ENCODE measurements at regions not wholly inside any gene's neighbourhood (a gene's known extent, or its start where the extent isn't known, plus 50 kb on each side); places are given as distances from the start of the nearest gene placed in this dataset.
"Not testable (repeated sequence)": the region's sequence is repeated elsewhere in the genome, so short reads cannot be mapped to it uniquely, and the experiment has no call there.

DNA sequence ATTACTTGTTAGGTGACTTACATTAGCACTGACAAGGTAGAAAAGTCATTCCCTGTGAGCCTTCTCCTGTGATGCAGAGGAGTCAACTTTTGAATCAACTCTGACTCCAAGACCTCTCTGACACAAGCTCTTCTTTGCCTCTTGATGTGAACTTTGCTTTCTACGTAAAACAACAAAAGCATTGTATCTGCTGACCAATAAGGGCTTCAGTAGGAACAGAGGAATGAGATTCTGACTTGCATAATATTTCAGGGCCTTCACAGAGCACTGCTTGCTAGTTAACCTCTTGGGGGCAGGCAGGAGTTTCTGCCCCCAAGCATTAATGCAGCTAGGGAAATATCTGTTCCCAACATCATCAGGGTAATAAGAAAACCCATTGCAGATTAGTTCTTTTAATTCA is 791.5 kb downstream of the BCL11A start:
- DNase-seq, result no peak

DNA sequence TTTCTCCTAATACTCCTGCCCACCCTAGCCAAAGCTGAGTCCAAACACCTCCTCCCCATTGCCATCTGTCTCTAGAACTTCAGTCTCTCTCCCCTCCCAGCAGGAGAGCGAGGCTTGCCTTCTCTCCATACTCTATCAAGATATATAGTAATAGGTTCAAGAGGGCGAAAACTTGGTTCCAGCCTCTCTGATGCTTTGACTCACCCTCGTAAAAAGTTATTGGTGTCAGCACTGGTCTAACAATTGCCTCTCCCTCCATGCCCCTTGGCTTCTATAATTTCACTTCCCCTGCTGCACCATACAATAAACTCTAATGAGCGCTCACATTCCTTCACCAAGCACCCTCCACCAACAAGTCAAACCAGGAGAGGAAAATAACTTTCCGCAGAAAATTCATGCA is 797.3 kb downstream of the BCL11A start:
- no peak for DNase-seq

DNA sequence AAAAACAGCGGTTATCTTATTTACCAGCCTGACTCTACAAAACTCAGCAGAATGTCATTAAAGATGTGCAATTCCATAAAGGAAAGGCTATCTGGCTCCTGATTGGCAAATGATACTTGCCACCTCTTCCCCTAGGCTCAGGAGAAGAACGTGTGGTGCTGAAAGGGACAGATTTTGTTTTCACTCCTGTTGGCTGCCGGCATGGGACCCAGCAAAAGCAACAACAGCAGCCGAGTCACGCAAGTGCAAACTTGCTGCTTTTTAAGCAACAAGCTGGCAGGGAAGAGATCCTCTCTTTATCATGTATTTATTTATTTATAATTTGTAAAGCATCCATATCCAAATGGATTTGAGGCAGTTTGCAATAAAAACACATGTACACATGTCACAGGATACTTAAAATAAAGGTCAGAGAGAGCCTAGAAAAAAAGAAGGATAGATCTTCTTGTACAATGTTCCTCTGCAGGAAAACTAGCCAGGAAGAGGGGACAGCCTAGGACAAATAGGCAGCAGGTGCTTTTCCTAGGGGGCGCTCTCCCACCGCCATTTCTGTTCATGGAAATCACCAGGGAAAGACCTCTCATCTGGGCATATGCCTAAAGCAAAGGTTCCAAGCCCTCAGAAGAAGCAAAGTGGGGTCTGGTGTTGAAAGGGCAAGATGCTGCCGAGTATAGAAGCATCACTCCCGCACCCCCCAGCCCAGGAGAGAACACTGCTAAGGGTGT is 799.3 kb downstream of the BCL11A start:
- DNase-seq, result no peak

DNA sequence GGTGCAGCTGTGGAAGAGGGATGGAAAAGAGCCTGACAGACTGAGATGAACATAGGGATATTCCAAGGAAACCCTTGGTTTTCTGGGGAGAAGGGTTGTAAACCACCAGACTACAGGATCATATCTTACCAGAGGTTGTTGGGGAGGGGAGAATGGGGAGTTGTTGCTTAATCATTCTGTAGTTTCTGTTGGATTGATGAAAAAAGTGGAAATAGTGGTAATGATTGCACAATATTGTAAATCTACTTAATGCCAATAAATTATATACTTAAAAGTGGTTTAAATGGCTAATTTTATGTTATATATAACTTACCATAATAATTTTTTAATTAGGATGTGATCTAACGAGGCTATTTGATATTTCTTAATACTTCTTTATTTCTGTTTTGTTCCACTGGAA is 800.9 kb downstream of the BCL11A start:
- no peak for DNase-seq

DNA sequence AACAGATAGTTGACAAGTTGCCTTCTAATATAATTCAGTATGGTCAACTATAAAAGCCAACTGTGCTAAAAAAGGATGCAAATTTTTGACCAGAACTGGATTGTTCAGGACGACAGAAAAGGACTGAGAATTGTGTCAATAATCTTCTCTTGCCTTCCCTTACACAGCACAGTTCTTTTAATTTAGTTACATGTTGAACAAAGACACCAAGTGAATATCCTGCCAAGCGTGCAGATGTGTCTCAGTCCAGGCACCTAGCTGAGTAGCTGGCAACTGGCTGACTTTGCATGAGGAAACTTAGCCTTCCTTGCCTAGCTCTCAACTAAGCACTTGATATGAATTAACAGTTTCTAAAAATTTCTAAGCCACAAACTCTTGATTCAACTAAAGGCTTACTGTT is 801.4 kb downstream of the BCL11A start:
- no peak for DNase-seq

DNA sequence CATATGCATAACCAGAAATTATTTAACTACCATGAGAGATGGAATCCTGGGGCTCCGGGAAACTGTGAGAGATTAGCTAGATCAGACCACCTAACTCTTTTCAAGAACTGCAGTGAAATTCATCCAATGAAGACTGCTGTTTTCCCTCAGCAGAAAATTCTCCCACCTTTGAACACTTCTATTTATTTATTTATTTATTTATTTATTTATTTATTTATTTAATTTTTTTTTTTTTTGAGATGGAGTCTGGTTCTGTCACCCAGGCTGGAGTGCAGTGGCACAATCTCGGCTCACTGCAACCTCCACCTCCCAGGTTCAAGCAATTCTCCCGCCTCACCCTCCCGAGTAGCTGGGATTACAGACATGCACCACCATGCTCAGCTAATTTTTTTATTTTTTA is 802.2 kb downstream of the BCL11A start:
- not testable (repeated sequence) for DNase-seq

DNA sequence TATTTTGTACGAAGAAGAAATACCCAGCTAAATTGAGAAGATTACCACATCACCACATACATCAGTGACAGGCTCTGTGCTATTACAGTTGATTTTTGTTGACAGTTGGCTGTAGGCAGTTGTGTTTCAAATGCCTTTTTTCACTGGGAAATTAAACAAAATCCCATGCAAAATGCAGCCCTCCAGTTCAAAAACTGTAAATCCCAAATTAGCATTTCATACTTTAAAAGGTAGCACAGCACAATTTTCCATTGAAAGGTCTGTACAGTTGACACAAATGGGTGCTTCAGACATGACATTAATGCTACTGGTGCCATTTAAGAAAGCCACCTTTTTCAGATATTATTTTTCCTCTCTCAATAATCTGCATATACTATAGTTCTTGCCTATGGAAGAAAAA is 807.2 kb downstream of the BCL11A start:
- no peak for DNase-seq

DNA sequence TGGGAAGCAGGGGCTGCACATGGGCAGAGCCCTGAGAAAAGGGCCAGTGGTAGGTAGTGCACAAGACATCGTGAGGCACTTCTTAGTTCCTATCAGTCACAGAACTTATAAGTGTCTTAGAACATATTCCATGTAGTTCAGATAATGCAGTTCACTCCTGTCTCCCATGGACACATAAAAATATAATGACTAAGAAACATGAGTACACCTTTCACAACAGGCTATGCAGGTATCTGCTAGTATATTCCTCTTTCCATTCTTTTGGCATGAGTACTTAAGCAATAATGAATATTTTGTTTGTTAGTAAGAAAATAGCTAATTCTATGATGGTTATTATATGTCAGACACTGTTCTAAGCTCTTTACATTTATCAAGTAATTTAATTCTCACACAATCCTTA is 808.4 kb downstream of the BCL11A start:
- DNase-seq, result no peak

DNA sequence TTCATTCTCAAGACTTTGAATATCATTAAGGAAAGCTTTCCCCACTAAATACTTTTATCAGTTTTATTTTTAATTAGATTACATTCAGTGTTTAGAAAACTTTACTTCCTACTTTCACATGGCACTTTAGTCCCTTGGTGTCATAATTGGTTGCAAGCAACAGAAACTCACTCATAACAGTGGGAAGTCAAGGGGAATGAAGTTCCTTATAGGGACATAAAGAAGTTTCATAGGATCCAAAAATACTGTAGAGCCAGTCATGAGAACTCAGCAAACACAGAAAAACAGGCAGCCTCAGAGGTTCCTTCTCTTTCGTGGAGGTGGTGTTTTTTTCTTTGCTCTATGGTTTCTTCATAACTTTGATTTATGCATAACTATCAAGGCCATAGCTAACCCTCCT is 809.0 kb downstream of the BCL11A start:
- DNase-seq, result no peak

DNA sequence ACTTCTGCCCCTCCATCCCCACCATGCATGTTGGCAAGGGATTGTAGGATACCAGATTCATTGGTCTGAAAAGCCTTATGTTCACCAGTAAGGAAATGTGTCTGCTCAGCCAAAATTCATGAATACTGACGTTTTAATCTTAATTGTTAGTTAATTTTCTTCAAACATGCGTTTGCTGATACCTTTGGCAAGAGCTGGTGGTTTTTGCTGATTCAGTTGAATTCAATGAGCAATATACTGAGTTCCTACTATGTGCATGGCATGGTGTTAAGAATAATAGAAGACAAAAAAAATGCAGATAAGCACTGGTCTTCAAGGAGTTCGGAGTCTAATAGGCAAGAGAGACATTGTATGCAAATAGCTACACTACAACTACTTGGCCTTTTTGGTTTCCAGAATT is 811.6 kb downstream of the BCL11A start:
- DNase-seq, result no peak

DNA sequence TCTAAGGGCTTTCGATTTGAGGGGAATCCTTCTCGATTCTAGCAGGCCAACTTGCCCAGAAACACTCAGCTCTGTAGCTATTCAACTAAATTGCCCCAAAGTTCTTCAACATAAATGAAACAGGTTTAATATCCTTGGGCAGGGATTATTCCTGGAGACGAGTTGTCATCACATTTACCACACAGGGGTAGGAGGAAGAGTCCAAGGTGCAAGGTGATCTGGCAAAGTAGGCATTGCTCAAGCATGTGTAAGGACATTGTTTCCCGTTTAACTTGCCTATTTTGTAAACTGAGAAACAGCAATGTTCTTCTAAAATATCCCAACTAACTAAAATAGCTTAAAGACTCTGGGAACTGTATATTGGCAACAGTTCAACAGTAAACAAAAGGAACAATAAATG is 814.3 kb downstream of the BCL11A start:
- no peak for DNase-seq

DNA sequence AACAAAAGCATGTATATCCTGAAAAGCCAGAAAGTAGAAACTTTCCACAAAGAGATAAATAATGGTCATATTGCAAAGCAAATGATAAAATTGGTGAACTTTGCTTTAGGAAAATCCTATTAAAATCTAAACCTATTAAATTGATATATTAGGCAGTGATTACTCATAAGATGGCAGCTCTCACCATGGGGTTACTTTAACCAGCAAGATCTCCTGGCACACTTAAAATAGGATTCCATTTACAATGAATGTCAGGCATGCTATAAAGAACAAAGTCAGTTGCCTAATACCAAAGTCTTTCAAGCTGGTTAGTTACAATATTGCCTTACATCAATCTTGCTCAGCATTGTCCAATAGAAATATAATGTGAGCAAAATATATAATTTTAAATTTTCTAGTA is 816.2 kb downstream of the BCL11A start:
- DNase-seq, result no peak

DNA sequence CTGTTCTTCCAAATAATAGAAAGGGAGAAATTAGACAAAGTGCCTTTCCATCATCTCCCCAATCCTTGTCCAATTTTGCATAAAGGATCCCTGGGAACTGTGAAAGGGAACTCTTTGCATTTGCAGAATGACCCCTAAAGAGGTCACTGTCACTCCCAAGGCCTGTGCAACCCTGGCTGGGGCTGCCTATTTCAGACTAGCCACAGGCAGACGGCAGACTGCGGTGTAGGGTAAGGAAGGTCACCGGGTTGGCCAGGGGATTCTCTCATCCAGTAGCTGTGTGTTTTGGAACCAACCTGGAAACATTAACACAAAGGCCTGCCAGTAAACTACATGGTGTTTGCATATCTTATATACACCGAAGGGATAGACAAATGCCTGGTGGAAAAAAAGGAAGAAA is 818.7 kb downstream of the BCL11A start:
- DNase-seq, result no peak

DNA sequence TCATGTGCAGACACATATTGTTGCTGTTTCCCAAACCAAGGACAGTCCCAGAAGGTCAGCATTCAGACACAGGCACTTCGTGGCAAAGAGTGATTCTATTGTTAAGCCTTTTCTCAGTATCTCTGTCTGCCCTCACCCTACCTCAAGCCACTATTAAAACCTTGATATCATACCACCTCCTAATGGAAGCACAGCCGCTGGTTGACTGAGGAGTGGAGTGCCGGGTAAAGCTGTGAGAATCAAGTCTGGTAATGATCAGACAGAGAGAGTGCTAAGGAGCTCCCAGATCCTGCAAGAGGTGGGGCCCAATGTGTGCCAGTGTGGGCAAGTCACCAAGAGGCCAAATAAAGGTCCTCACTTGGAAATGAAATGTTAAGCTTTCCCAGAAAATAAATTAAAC is 819.5 kb downstream of the BCL11A start:
- no peak for DNase-seq

DNA sequence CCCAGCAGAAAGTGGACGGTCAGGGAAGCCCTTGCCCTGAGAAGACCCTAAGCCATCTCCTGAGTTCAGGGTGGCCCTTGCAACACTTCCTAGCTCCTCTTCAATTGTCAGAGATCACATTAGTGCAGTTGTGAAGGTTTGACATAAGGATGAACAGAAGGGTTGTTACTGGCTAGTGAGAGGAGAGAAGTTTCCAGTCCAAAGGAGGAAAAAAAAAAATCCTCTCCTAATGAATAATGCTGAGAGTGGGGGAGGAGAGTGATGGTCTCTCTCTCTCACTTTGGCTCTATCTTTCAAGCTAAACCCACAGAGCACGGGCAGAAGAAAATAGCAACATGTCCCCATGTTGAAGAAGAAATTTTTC is 819.9 kb downstream of the BCL11A start:
- DNase-seq, result no peak

DNA sequence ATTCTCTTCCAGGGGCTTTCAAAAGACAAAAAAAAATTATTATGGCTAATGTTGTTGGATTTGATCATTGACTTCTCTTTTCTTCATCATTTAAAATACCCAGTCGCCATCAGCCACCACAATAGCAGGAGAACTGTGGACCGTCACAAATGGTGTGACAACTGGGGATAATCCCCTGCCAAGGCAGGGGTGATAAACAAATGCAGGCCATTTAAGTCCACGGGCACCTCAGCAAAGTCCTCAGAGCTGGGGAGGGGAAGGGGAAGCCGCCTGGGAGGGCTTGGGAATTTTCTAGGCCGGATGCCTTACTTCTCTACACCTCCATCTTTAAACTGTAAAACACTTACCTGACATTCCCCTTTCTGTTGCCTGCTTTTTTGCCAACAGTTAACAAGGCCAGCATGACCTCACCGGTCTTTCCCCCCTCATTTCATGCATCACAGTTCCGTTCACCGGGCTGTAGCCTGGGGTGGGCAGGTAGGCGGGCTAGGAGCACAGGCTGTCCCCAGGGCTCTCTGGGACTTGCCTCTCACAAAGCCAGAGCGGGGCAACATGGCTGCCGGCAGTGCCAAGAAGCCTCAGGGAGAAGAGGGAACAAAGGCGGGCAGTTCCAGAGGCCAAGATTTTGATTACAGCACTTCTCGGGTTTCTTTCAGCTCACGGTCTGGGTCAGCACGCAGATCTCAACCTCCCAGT is 820.4 kb downstream of the BCL11A start:
- DNase-seq, result no peak

DNA sequence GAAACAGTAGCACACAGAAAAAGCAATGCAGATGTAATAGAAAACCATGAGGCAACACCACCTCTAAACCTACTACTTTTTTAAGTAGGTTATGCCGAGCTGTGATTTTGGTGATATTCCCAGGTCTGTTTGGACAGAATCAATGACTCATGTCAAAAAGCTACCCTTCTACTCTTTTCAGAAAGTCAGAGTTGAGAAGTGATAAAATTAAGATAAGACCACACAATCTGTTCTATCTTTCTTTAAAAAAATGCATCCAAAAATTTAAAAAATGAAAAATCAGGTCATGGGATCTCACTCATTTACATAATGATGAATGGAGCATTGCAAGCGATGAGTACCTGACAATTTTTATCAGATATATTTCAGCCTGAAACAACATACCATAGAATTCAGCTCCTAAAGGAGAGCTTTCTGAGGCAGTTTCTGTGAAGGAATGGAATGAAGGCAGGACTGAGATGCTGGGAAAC is 826.3 kb downstream of the BCL11A start:
- no peak for DNase-seq

DNA sequence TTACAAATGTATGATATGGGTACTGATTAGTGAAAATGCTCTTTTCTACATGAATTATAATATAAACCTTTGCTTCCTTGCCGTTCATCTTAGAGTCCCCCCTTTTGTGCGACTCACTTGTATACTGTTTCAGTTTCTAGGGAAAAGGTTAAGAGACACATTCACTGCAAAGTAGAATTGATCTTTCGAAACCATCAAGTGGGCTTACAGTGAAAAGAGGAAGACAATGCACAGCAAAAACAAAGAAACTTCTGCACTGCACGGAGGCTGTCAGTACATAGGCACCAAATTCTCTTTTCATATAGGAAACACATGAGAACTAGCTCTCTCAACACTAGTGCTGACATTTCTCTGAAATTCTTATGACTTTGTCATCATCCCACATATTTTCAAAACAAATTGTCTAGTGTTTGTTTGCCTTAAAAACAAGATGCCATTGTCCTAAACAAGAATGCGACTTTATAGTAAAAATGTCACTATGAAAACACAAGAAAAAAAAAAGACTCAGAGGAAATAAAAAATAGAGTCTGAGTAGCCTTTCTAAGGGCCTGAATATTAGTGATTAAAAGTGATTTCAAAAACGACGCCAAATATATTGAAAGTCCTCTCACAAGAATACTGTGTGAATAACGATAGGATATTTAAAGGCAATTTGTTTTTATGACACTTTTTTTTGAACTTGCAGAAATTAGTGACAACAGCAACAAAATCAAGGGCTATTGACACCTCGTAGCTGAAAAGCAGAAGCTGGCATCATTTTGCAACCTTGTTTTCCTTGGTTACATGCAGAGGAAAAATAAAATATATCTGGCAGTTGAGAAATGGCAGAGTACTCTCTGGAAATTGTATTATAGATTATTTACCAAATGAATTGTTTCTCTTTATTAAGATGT is 827.0 kb downstream of the BCL11A start:
- DNase-seq, result no peak

DNA sequence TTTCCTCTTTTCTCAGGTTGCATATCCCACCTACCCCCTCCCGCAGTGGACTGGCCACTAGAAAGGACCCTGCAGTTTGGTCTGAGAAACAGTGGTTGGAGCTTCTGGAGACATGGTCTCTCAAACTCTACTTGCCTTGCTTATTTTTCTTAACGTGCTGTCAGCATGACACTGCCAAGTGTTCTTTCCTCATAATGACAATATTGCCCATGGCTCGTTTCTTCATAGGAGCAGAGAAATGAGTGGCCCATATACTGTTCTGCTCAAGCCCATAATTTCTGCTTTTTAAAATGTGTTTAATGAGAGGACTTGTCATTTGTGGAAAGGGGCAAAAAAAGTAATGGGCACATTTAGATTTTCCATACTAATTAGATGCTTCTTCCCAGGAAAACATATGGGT is 828.7 kb downstream of the BCL11A start:
- no peak for DNase-seq

DNA sequence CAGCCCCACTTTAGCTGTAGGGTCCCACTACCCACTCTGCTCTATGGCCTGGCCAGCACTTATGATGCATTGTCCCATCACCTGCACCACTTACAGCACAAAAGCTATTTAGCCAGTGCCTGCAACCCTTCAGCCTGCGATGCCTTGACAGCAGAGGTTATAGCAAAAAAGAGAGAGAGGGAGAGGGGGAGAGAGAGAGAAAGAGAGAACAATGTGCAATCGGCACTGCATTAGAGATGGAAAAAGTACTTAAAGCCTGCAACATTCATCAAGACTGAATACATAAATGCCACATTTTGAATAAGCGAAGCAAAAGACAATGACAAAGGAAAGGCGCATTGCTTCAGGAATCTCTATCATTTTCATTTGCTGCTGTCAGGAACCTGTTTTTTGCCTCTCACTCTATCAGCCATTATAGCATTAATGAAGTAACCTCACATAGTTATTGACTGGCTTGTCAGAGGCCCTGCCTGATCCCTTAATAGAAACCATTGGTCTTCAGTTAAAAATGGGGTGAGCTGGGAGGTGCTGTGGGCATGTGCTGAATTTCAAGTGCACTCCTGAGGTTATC is 833.1 kb downstream of the BCL11A start:
- no peak for DNase-seq

DNA sequence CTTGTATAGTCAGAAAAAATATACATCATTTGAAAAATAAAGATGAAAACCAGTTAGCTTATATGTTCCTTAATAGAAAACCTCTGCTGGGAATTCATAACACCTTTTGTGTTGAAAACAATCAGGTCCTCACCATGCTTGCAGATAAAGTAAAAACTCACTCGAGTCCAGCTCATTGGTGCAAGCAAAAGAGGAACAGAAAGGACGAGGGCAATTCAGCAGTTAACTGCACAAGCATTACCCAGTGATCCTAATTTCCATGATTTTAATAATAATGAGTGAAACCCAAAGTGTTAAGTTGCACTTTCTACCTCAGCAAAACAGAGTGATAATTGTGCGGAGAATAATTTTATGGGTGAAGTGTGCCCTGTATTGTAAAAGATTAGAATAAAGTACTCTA is 839.9 kb downstream of the BCL11A start:
- no peak for DNase-seq

DNA sequence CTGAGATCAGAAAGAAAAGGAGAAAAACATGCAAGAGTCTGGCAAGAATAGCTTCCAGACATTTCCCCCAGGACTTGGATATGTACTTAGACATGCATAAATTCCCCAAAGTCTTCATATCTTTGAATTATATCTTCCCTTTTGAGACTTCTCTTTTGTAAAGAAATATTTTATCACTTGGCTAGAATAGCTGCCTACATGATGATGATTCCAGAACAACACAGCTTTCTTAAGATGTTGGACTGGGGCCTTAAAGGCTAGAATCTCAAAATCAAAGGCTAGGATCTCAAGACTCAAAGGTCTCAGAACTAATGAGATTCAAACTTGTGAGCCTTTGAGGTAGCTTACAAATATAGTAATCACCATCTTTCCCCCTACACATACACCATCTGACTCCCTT is 842.3 kb downstream of the BCL11A start:
- no peak for DNase-seq

DNA sequence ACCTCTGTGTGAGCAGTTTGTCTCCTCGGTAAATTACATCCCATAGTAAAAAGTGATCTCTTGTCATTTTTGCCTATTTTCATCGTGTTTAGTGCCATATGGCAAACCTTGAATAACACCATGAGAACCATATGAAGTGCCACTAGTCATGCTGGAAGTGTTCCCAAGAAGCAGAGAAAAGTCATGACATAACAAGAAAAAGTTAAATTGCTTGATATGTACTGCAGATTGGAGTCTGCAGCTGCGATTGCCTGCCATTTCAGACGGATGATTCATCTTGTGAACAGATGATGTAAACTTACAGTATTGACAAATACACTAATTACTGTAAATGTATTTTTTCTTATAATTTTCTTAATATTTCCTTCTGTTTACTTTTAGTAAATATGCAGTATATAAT is 846.7 kb downstream of the BCL11A start:
- DNase-seq, result no peak

DNA sequence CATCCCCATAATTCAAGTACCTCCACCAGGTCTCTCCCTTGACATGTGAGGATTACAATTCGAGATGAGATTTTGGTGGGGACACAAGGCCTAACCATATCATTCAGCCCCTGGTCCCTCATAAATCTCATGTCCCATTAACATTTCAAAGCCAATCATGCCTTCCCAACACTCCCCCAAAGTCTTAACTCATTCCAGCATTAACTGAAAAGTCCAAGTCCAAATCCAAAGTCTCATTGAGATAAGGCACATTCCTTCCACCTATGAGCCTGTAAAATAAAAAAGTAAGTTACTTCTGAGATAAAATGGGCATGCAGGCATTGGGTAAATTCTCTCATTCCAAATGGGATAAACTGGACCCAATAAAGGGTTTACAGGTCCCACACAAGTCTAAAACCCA is 849.7 kb downstream of the BCL11A start:
- no peak for DNase-seq

Measured in islet precursor cell (in vitro differentiated cells).